NT2/D1 (cell line): ENCODE measurements at regions not wholly inside any gene's neighbourhood (a gene's known extent, or its start where the extent isn't known, plus 50 kb on each side); places are given as distances from the start of the nearest gene placed in this dataset.

ENCODE experiments used
- SUZ12 ChIP-seq: IDR thresholded peaks from 2 replicates; pipeline ENCODE4 v1.6.1; 2011; ENCODE audit not compliant: insufficient read length, insufficient read depth; ENCODE audit errors: extremely low read depth
- ZNF274 ChIP-seq: IDR thresholded peaks from 2 replicates; pipeline ENCODE4 v1.6.1; 2011; ENCODE audit warnings: mild to moderate bottlenecking, low read depth, low read length

GRCh38 chr6:44008821-44009370 lies 118.4 kb downstream of the MRPL14 start:
- TF ChIP-seq SUZ12: no peak
- TF ChIP-seq ZNF274: no peak
